ENCODE measurements at regions not wholly inside any gene's neighbourhood (a gene's known extent, or its start where the extent isn't known, plus 50 kb on each side); places are given as distances from the start of the nearest gene placed in this dataset.

DNA sequence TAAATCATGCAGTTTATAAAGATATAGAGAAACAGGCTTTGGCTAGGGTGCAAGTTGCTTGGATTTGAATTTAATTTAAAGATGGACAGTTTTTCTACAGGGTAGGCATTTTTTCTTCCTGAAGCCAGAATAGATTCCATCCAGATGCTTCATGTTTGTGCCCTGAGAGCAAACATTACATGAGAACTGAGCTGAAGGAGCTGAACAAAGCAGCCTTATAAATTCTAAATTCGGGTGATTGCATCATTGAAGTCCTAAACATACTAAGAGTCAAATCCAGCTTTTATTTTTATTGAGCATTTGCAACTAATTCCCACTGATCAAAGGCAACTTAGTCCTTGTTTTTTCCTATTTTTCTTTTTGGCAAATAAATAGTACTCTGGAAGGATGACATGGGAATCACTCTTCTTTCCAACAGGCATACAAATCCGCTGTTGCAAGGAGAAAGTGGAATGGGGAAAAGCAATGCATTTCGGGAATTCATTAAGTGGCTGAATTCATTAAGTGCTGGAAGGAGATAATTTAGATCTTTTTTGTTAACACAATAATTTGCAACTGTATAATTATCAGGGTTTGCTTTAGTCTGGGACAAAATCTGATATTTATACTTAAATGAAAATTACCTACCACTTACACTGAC lies 828.0 kb downstream of the SLC4A3 start:
- DNase-seq: no peak

GRCh38 chr2:220458051-220458450 lies 830.6 kb downstream of the SLC4A3 start:
- no peak for DNase-seq

DNA sequence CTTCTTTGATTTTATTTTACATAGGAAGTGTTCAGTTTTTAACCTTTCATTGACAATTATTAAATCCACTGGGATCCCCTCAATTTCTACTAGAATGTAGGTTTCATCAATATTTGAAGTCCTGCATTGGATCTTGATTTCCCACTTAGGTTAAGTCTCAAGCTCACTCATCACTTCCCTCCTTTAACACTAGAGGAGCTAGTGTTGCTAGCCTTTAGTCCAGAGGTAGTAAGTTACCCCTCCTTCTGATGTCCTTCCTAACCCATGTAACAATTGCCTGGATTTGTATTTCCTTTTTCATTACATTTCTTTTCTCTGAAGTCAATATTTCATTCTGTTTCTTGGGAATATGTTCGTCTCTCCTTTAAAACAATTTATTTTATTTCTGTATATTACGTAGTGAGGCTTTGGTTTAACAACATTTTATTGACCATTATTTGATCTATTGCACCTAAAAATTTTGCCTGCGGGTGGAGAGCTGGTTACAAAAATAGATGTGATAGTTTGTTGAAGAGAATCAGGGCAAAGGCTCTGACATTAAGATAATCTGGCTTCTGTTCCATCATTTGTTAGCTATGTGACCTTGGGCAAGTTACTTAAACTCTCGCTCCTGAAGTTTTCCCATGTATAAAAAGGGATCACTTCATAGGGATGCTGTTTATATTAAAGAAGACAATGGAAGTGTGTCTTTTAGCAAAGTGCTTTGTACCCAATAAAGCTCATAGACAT lies 833.0 kb downstream of the SLC4A3 start:
- DNase-seq: no peak

- no peak for DNase-seq
These were observed 836.4 kb downstream of the SLC4A3 start for GRCh38 chr2:220463876-220464275.

- no peak for DNase-seq
These were observed 838.3 kb downstream of the SLC4A3 start for GRCh38 chr2:220465700-220466099.

DNA sequence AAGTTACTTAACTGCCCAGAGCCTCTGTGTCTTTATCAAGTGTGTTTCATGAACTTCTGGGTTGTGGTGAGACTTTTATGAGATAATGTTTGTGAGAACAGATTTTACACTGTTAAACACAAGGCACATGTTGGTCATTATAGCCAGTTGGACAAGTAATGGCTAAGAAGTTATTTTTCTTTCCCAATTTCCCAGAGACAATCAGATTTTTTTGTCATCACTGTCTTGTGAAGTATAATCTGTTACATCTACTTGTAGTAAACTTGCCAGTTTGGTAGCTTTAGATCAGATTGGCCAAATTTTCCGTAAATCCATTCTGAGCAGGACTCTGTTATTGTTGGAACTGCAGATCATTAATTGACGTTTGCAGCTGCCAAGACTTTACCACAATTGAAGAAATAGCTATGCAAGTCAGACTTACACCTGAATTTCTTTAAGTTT lies 838.8 kb downstream of the SLC4A3 start:
- DNase-seq: no peak

DNA sequence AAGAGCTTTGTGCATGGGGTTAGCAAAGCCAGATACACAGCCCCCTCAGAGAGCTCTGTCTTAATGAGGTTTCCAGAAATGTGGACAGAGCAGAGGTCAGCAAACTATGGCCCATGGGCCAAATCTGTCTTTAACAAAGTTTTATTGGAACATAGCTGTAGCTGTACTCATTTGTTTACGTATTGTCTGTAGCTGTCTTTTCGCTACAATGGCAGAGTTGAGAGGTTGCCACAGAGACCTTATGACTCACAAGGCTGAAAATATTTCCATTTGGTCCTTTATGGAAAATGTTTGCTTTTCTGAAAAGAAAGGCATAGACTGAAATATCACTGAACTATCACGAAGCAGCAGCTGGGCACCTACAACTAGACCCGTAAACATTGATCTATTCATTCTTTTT lies 841.8 kb downstream of the SLC4A3 start:
- no peak for DNase-seq

DNA sequence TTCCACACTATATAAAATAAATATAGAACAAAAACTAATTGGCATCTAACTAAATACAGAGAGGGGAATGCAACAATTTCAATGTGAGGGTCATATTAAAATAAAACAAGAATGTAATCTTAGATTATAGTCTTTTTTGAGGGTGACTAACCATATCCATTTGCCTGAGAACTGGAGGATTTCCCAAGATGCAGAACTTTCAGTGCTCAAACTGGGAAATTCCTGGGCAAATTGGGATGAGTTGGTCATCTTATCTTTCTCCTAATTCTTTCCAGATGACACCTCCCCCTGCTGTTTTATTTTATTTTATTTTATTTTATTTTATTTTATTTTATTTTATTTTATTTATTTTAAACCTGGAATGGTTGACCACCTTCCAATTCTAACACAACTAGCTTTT lies 846.2 kb downstream of the SLC4A3 start:
- no peak for DNase-seq

DNA sequence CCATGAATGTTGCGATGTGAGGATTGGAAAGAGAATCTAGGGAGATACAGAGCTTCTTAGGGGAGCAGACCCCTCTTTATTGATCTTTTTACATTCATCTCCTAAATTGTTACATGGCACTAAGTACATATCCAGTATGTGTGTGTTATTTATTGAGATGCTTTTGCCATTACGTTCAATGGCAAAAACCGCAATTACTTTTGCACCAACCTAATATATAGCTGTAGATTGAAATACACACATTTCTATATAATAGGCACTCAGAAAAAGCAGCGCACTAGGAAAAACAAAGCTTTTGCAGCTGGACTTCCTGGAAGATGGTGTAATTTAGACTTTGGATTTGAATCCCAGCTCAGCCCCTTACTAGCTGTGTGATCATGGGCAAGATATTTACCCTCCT lies 849.4 kb downstream of the SLC4A3 start:
- DNase-seq: no peak

- no peak for DNase-seq
These were observed 851.1 kb downstream of the SLC4A3 start for GRCh38 chr2:220478305-220479058.

DNA sequence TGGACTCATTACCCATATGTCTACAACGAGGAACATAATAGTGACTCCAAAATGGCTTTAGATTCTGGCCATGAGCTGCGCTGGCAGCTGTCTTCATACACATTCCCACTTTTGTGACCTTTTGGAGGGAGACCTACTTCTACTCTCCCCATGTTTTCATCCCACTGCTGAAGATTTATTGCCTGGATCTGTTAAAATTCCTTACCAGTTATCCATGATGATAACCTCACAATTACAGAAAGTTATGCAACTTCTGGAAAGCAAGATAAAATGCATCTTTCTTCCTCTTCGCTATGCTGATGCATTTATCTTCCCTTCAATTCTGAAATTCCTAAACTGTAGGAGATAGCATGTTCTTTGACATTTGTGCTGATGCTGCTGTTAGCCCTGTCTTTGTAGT lies 855.3 kb downstream of the SLC4A3 start:
- DNase-seq: no peak

GRCh38 chr2:220489121-220489520 lies 861.7 kb downstream of the SLC4A3 start:
- DNase-seq: no peak

GRCh38 chr2:220491670-220492069 lies 864.2 kb downstream of the SLC4A3 start:
- no peak for DNase-seq

DNA sequence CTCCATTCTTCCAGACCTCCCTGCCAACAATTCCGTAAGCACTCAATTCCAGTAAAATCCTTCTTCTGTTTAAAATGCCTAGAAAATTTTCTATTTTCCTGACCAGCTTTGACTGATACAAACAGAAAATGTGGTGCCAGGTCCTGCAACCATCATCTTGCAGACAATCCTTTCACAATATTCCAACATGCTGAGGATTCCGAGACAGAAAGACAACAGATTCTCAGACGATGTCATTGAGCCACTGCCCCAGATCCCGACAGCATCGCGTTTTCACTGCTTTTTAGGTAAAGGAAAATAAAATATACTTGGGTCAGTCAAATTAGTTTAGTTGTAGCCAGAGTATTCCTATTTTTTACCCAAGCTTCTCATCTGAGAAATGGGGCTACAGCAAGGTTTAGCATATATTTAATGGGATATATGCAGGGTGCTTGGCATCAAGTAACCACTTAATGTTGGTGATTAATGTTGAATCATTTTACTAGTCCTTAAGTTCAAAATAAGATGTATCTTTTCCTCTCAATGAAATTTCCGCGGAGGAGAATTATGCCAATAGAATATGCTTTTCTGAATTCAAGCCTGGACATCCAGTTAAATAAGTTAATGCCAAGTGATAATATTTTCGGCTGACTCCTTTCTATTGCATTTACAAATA lies 866.6 kb downstream of the SLC4A3 start:
- no peak for DNase-seq

GRCh38 chr2:220496513-220496912 lies 869.1 kb downstream of the SLC4A3 start:
- no peak for DNase-seq

DNA sequence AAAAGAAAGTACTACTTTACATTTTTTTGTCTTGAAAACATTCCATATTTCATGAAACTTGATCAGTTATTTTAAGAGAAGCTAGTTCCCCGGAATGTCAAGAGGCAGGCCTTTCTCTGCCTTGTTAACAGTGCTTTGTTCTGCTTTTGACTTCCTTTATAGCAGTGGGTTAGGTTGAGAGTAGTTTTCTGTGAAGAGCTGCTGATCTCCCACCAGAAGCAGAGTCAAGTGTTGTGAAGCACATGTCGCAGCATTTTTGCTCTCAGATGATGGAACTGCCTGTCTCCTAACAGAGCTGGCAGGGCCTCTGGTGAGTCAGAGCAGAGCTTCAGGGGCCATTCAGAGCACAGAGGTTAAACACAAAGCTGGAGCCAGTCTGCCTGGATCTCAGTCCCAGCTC lies 871.8 kb downstream of the SLC4A3 start:
- DNase-seq: no peak

- DNase-seq: no peak
These were observed 875.1 kb downstream of the SLC4A3 start for GRCh38 chr2:220502539-220502938.

GRCh38 chr2:220503431-220503830 lies 876.0 kb downstream of the SLC4A3 start:
- no peak for DNase-seq

GRCh38 chr2:220504938-220505503 lies 877.6 kb downstream of the SLC4A3 start:
- DNase-seq: no peak

- DNase-seq: no peak
These were observed 879.0 kb downstream of the SLC4A3 start for GRCh38 chr2:220506466-220506865.

DNA sequence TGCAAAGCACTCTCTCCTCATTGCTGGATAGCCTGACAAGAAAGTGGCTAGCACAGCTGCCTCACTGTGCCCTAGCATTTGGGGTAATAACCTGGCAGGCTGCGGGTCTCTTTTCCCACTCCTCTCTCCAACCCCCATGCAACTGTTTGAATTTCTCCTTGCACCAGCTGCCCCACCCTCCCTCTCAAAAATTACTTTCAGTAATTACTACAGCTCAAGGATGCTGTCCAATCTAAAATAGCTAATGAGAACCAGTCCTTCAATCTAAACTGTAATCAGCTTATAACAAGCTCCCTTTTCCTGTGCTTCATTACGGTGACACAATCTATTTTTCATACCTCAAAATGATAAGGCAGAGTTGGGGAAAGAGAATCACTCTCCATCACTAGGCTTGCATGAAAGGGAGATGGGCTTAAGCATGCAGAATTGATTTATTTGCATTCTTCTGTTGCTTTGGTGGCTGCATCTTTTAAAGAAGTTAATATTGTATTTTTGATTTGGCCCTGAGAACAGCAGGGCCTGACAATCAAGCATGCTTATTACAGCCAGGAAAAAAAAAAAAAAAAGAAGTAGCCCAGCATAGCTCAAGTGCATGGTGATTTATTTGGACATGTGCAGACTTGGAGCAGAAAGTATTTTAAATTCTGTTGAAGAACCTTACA lies 881.8 kb downstream of the SLC4A3 start:
- DNase-seq: no peak

- DNase-seq: no peak
These were observed 882.5 kb downstream of the SLC4A3 start for GRCh38 chr2:220509966-220510365.

Data from effector CD8-positive, alpha-beta T cell (primary cell).